Loucy (cell line): ENCODE measurements at regions not wholly inside any gene's neighbourhood (a gene's known extent, or its start where the extent isn't known, plus 50 kb on each side); places are given as distances from the start of the nearest gene placed in this dataset.

Source experiments
- H2AFZ ChIP-seq: fragments of 200-600 bp; sonication (generic); 2 replicates; pipeline ENCODE4 v1.6.0; 2016; ENCODE audit warnings: antibody characterized with exemption, mild to moderate bottlenecking, low read length, moderate library complexity
- H3F3A ChIP-seq: fragments of 200-600 bp; 2 replicates; pipeline ENCODE4 v1.6.0; 2016; ENCODE audit warnings: antibody characterized with exemption, low read depth, mild to moderate bottlenecking
- H3K27me3 ChIP-seq: fragments of 200-600 bp; sonication (generic); 2 replicates; pipeline ENCODE4 v1.6.1; 2014; ENCODE audit warnings: low read length, mild to moderate bottlenecking; ENCODE audit not compliant: insufficient read depth, poor library complexity, severe bottlenecking
- H3K36me3 ChIP-seq: fragments of 200-600 bp; sonication (generic); 2 replicates; pipeline ENCODE4 v1.6.1; 2016; ENCODE audit warnings: low read length; ENCODE audit not compliant: insufficient read depth
- H3K4me1 ChIP-seq: fragments of 200-600 bp; sonication (generic); 2 replicates; pipeline ENCODE4 v1.5.1; 2014; ENCODE audit warnings: low read length, mild to moderate bottlenecking; ENCODE audit not compliant: insufficient read depth, poor library complexity, severe bottlenecking
- H3K4me2 ChIP-seq: fragments of 200-600 bp; sonication (generic); 2 replicates; pipeline ENCODE4 v1.6.0; 2014; ENCODE audit warnings: antibody characterized with exemption, low read length, low read depth, mild to moderate bottlenecking; ENCODE audit not compliant: poor library complexity, severe bottlenecking
- H3K4me3 ChIP-seq: fragments of 200-600 bp; sonication (generic); 2 replicates; pipeline ENCODE4 v1.5.1; 2014; ENCODE audit warnings: low read length, mild to moderate bottlenecking, mixed read lengths; ENCODE audit not compliant: poor library complexity, severe bottlenecking
- H3K79me2 ChIP-seq: fragments of 200-600 bp; sonication (generic); 2 replicates; pipeline ENCODE4 v1.6.1; 2014; ENCODE audit warnings: low read length; ENCODE audit not compliant: insufficient read depth
- H3K9ac ChIP-seq: fragments of 200-600 bp; sonication (generic); 2 replicates; pipeline ENCODE4 v1.6.0; 2014; ENCODE audit warnings: mild to moderate bottlenecking, low read depth, low read length, moderate library complexity; ENCODE audit not compliant: poor library complexity, severe bottlenecking
- H3K9me2 ChIP-seq: fragments of 200-600 bp; sonication (generic); replicated peaks from 2 replicates; pipeline ENCODE4 v1.6.1; 2016; ENCODE audit warnings: low read depth, low read length, mixed read lengths
- H3K9me3 ChIP-seq: fragments of 200-600 bp; sonication (generic); 2 replicates; pipeline ENCODE4 v1.6.1; 2014; ENCODE audit warnings: mild to moderate bottlenecking, antibody characterized with exemption, low read length, low read depth; ENCODE audit not compliant: insufficient read depth
- H4K20me1 ChIP-seq: fragments of 200-600 bp; sonication (generic); 2 replicates; pipeline ENCODE4 v1.6.0; 2014; ENCODE audit warnings: antibody characterized with exemption, low read length, mild to moderate bottlenecking; ENCODE audit not compliant: insufficient read depth, poor library complexity, severe bottlenecking
- CTCF ChIP-seq: fragments of 200-600 bp; sonication (generic); conservative IDR thresholded peaks from 2 replicates; pipeline ENCODE4 v1.5.1; 2014; ENCODE audit warnings: mild to moderate bottlenecking, antibody characterized with exemption, low read length
- EZH2phosphoT487 ChIP-seq: fragments of 200-600 bp; IDR thresholded peaks from 2 replicates; pipeline ENCODE4 v1.6.1; 2018; ENCODE audit warnings: antibody characterized with exemption, mild to moderate bottlenecking, moderate library complexity, borderline replicate concordance

- TF ChIP-seq CTCF = no peak
- TF ChIP-seq EZH2phosphoT487 = no peak
- no peak overlapping the region for H3K9ac ChIP-seq
- H3K4me2 ChIP-seq = no peak overlapping the region
- no peaks in the 10 kb centered on the region for H4K20me1 ChIP-seq
- no peaks in the 10 kb centered on the region for H3F3A ChIP-seq
- H3K4me1 ChIP-seq = peaks cover 10% of the 10 kb centered on the region
- H3K9me3 ChIP-seq = no peaks in the 10 kb centered on the region
- H2AFZ ChIP-seq = peak overlapping the region; percentile 63
- no peaks in the 10 kb centered on the region for H3K27me3 ChIP-seq
- no peaks in the 10 kb centered on the region for H3K36me3 ChIP-seq
- no peaks in the 10 kb centered on the region for H3K79me2 ChIP-seq
- no peak overlapping the region for H3K4me3 ChIP-seq
- H3K9me2 ChIP-seq = no peaks in the 10 kb centered on the region
Measured at GRCh38 chr2:128879161-128879560, 560.5 kb upstream of the HS6ST1 start.

DNA sequence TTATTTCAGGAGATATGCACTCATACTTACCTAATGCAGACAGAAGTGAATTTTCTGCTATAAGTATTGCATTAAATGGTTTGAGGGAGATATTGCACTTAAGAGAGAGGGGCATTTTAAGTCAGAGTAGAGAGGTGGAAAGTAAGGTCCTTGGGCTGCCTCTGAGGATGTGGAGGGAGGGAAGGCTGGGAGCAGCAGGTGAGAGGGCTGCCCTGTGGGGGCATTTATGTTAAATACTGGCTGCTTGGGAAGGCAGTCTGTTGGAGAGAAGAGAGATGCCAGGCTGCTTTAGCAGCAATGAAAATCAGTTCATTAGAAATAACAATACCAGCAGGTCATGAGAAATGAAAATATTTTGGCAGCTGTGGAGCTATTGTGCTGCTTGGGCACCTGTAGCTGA is 576.2 kb upstream of the HS6ST1 start:
- TF ChIP-seq CTCF = no peak
- no peak for TF ChIP-seq EZH2phosphoT487

DNA sequence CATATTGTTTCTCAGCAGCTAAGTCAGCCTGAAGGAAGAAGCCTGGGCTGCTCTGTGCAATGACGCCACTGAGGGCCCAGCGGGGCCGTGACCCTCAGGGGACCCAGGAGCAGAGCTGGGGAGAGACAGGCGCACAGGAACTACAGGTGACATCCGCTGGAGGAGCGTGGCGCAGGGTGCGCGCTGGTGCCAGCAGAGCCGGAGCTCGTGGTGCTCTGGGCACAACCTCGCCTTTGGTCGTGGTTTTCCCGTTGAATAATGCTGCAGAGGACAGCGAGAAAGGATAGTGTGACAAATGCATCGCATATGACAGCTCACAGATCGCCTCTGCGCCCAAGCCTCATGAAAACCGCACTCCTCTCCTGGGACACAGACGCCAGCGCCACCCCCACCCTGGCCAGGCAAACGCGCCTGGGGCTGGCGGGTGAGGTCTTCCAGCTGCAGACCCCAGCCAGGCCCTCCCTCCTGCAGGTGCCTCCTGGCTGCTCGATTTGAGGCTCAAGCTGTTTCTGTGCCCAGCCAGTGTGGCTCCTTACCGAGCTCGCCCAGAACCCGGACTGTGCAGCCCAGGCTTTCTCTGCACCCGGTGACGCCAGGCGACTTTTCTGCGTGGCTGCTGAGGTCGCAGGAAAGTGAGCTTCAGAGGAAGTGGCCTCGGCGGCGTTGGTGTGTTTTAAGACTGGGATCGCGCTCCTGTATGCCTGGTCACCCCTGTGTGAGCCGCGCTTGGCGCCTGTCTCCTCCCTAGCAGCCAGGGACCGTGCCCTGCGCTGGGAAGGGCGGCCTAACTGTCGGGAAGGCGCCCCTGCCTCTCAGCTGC is 583.1 kb upstream of the HS6ST1 start:
- Histone ChIP-seq H4K20me1 (no peaks in the 10 kb centered on the region), H3K9me3 (no peaks in the 10 kb centered on the region), H3K4me2 (peak overlapping the region; percentile 80), H3K79me2 (no peaks in the 10 kb centered on the region), H3K9ac (peak overlapping the region; percentile 74), H2AFZ (peak overlapping the region; percentile 82), H3F3A (no peaks in the 10 kb centered on the region), H3K4me3 (peak overlapping the region; percentile 72), H3K27me3 (no peaks in the 10 kb centered on the region), H3K4me1 (peaks cover 26% of the 10 kb centered on the region), H3K9me2 (no peaks in the 10 kb centered on the region), H3K36me3 (no peaks in the 10 kb centered on the region)
- no peak for TF ChIP-seq CTCF
- no peak for TF ChIP-seq EZH2phosphoT487

More for the DNA sequence above, 576.2 kb upstream of the HS6ST1 start:
- Histone ChIP-seq H3F3A (no peaks in the 10 kb centered on the region), H3K79me2 (no peaks in the 10 kb centered on the region), H2AFZ (no peak overlapping the region), H3K4me2 (no peak overlapping the region), H3K9me2 (no peaks in the 10 kb centered on the region), H3K27me3 (no peaks in the 10 kb centered on the region), H3K36me3 (no peaks in the 10 kb centered on the region), H3K9me3 (no peaks in the 10 kb centered on the region), H3K4me3 (no peak overlapping the region), H3K4me1 (no peaks in the 10 kb centered on the region), H4K20me1 (no peaks in the 10 kb centered on the region), H3K9ac (no peak overlapping the region)
